HUDEP-2 (cell line): ENCODE measurements at regions not wholly inside any gene's neighbourhood (a gene's known extent, or its start where the extent isn't known, plus 50 kb on each side); places are given as distances from the start of the nearest gene placed in this dataset.
"Not testable (repeated sequence)": the region's sequence is repeated elsewhere in the genome, so short reads cannot be mapped to it uniquely, and the experiment has no call there.

Source experiments
- DNase-seq, 76 experiments: peaks; one replicate each; lab custom pipeline; 2025; ENCODE audit not compliant: unreplicated experiment in 76 of 76; lab: John Stamatoyannopoulos, UW

DNA sequence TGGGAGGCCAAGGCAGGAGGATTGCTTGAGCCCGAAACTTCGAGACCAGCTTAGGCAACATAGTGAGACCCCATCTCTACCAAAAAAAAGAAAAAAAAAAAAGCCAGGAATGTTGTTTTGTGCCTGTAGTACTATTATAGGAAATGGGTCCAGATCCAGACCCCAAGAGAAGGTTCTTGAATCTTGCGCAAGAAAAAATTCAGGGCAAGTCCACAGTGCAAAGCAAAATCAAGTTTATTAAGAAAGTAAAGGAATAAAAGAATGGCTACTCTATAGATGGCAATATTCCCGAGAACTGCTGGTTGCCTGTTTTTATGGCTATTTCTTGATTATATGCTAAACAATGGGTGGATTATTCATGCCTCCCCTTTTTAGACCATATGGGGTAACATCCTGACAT is 51.2 kb upstream of the RDX start:
- DNase-seq = no peak

DNA sequence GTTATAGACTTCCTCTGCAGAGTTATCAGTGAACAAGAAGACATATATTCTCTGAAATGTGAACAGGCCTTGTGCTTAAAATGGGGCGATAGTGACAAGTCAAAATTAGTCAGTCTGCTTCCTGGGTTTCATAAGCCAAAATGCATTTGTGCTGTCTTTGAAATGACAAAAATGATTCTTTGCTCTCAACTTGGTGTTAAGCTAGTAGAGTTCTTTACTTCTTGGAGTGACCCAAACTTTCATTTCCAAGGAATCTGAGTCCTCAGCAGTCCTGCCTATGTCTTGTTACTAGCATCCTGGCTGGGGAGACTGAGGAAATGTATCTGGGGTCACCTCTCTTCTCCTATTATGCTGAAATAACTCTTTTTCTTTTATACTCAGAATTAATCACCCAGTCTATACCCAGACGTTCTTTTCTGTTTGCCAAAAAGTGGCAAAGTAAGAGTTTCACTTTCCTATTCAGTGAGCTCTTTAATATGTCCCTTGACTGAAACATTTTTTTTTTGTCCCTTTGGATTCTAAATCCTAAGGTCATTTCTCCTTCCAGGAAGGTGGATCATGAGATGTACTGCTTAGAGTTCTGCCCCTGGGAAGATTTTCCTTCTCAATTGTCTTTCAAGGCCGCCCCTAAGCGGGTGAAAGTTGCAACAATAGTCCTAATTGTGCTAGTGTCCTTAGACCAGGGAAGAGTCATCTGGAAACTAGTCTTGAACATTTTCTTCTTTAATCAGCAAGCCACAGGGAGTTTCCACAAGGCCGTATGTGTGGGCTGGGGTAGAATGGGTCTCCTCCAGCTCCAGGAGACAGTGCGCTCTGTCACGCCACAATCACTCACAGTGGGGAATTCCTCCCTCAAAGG is 53.0 kb upstream of the RDX start:
- DNase-seq = no peak

DNA sequence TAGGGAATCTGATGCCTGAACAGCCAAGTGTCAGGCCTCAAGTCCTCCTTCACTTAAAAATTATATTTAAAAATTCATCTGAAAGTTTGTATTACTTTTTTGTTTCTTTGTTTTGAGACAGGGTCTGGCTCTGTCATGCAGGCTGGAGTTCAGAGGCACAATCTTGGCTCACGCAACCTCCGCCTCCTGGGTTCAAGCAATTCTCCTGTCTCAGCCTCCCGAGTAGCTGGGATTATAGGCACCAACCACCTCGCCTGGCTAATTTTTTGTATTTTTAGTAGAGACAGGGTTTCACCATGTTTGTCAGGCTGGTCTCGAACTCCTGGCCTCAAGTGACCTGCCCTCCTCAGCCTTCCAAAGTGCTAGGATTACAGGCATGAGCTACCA is 53.6 kb upstream of the RDX start:
- DNase-seq = not testable (repeated sequence)

DNA sequence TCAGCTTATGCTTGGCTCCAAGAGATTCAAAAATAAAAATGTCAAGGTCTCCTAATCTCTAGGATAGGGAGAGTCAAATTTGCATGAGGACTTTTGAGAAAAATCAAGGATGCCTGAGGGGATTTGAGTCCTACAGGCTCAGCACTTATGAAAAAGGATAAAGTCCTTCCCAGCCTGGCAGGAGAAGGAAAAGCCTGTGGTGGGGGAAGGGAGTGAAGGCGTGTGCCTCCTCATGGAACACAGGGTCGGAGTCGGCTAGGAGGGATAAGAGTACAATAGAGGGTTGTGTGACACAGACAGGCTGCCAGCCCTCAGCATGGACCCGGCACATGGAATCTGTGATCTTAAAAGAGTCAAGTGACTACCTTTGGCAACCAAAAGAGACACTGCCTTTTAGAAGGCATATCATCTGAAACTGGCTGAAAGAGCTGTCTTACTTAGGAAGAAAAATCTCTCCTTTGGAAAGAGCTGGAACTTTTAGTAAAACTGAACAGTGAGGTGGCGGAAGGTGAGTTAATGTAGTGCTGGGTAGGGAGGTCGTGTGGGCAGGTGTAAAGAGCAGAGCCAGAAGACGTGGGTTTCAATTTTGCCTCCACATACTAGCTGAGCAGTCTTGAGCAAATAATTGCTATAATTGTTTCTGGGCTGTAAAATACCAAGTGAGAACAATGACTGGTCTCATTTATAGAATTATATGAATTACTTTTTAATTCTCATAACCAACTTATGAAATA is 58.8 kb upstream of the RDX start:
- DNase-seq = no peak

DNA sequence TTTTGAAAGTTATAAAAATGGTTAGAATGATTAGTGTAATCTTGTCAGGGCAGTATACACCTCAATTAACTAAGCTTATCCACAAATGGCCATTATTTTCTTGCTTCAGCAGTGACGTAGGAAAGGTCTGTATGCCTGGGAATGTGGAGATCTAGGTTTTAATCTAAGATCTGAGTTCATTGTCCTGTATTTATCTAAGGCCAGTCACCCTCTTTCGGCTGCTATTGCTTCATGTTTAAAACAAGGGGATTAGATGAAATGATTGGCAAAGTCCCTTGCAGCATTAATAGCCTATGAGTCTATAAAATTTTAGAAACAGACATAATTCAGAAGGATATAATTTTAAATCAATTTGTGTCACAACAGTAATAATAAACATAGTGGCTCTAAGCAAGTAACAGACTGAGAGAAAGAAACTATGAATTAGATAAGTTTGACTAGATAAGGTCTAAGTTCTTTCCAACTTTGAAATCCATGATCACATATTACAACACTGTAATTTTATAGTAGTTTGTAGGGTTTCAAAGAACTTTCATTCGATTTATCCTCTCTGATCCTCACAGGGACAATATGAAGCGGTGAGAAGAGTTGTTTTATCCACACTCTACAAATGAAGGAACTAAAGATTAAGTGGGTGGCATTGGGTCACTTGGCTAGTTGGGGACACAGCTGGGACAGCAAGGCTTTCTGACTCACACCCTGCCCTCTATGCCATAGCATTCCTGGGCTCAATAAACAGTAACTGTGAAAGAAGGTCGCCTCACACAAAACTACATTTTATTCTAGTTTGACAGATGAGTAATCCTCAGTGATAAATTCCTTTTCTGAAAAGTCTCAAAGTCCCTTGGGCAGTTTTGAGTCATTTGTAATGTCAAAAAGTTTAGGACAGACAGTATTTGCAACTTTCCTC is 60.6 kb upstream of the RDX start:
- DNase-seq = no peak

DNA sequence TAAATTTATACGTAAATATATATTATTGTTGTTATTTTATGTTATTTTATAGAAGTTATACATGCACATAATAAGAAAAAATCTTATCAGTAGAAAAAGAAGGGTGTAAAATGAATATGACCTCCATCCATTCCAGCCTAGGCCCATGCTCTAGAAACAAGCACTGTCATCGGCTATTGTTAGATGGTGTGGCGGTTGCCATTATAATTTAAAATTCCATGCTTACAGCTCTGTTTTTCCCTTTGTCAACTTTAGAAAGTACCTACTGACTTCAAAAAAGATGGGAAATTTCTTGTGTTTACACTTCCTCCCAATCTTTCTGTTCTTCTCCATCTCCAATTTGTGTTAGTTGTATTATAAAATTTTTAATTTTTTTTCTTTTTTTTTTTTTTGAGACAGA is 61.9 kb upstream of the RDX start:
- DNase-seq = no peak

DNA sequence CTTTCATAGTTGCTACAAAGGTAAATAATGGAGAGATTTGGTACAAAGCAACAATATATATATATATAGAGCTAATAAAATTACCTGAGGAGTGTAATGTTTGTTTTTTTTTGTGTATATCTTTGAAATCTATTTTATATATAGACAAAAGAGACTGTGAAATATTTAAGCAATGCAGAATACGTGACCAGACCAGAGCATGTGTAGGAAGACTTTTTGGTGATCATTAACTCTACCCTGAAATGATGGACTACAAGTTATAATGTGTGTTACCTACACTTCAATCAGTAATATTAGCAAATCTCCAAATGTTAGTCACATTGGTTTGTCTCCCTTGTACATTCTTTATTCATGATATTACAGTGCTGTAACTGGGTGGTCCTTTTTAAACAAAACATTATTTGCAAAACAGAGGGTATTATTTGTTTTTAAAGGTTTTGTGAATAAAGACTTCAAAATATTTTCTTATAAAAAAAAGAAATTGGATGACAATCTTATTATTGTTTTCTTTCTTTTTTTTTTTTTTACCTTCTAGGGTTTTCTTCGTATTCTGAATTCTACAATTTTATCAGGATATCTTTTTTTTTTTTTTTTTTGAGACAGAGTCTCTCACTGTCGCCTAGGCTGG is 64.5 kb upstream of the RDX start:
- DNase-seq = not testable (repeated sequence)

DNA sequence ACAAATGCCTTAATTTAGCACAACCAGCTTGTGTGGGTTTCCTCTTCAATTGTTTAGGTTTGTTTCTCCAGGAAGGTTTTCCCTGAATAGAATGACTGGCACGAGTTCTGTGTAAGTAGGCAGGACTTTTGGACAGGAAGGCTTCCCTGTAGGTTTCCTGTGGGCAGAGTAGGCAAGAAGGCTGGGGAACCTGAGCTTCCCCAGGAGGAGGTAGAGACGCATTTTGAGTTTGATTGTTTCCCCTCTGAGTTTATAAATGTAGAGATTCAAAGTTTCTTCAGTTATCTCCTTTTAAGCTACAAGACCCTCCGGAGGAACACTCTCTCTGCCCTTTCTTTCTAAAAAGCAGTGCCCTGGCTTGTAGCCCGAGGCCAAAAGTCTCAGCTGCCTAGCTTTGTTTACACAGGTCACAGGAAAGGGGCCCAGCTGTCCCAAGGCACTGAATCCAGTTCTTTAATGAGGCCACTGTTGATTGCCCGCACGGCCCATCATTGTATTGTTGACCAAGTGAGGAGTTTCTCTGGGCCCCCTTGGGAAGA is 66.6 kb upstream of the RDX start:
- DNase-seq = no peak

DNA sequence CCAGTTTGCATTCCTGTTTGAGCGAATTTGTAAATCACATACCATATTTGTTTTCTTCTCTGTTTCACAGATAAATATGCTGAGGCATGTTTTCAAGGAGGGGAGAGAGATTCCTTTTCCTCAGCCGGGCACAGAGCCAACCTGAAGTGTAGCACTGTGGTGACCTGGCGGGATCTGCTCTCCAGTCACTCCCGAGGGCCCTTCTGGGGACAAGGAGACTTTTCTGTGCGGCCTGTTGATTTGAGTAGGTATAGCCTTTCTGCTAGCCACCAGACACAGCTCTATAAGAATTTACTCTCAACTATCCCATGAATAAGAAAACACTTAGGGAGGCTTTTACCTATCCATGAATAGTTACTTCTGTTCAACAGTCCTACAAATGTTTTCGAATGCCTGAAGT is 63.5 kb upstream of the FDX1 start:
- no peak for DNase-seq

DNA sequence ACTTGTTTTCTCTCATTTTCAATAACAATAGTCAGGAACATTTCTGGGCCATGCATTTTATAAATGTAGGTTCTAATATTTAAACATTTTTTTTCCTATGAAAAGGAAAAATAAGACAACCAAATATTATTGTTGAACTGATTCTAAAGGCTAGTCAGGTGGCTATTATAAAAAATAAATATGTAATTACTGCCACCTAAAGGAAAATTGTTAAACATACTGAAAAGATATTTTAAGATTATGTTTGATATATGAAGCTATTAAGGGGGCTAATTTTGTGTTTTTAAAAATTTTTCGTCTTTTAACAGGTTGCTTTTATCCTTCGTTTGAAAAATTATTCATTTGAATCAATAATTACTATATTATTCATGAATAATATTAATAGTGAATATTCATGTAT is 62.2 kb upstream of the FDX1 start:
- DNase-seq = peak in 1 of 76 experiments; percentile 4

DNA sequence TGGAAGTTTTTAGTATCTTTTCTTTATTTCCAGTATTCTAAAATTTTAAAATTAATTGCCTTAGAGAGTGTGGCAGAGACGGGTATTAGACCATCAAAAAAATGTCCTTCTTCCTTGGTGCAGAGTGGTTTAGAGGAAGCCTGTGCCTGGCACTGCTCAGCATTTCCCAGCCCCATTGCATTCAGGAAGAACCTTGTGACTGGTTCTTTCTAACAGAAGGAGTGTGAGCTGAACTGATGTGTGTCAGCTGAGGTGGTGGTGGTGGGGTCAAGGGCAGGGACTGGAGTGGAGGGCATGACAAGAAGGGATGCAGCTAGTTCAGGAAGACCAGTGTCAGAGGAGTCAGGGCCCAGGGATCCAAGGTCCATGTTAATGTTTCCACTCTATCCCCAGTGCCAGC is 58.7 kb upstream of the FDX1 start:
- no peak for DNase-seq

DNA sequence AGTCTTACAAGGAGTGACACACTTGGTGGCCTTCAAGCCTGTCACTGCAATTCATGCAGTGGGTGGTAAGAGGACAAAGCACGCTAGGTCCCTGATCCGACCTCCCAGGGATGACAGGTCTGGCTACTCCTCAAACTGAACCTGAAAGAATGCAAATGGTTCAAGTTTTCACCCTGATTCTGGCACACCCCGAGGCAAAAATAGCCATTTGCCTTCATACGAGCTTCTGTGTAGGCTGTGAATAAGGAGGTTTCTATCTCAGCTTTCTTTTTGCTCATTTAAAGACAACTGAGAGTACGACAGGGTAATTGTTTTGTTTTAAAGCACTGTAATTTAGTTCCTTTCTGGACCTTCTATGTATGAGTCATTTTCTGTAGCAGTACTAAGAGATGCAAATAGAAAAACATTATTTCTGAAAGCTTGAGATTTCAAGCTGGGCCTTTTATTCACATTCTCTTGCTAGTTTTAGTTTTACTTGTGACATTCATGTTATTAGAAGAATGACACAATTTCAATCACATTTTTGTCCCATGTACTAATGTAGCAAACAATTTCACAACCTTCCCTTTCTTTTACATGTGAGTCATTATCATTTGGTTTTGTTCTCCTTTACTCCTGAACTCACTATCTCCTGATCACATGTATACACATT is 56.6 kb upstream of the FDX1 start:
- DNase-seq = no peak

DNA sequence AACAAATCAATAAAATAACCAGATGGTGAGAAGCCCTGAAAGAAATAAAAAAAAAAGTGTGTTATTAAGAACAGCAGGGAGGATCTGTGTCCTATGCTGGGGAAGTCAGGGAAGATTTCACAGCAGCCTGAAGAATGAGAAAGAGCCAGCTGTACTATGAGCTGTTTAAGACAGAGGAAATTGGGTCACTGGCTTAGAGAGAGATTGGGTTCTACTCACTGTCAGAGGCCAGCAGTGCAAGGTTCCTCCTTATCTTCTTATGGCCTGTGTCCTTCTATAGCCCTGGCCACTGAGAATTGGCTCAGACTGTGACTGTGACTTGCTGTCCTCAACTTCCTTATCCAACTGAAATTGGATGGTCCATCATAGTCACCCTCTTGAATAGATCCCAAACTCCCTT is 54.8 kb upstream of the FDX1 start:
- DNase-seq = no peak

DNA sequence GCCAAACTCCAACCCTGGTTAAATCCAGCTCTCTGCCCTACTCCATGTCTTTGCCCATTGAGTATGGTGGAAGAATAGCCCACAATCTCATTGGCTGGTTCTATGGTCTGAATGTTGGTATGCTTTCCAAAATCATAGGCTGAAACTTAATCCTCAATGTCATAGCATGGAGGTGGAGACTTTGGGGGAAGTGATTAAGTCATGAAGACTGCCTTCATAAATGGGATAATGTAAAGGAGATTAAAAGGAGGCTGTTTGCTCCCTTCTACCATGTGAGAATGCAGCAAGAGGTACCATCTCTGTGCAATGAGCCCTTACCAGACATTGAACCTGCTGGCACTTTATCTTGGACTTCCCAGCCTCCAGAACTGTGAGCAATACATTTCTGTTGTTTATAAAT is 54.4 kb upstream of the FDX1 start:
- no peak for DNase-seq

DNA sequence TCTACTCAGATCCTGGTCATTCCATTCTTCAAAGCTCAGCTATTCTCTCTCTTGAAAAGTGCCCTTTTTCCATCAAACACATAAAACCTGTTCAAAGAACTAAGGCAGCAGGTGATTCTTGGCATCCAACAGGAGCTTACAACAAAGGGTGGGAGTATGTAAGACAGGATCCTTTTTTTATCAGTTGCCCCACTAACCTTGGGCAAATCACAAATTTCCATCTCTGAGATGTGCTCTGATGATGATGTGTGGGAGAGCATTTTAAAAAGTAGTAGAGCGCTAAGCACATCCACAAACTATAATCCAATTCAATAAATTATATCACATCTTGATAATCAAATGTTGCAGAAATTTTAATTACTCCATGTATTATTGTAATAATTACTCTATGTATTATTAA is 53.7 kb upstream of the FDX1 start:
- DNase-seq = no peak

DNA sequence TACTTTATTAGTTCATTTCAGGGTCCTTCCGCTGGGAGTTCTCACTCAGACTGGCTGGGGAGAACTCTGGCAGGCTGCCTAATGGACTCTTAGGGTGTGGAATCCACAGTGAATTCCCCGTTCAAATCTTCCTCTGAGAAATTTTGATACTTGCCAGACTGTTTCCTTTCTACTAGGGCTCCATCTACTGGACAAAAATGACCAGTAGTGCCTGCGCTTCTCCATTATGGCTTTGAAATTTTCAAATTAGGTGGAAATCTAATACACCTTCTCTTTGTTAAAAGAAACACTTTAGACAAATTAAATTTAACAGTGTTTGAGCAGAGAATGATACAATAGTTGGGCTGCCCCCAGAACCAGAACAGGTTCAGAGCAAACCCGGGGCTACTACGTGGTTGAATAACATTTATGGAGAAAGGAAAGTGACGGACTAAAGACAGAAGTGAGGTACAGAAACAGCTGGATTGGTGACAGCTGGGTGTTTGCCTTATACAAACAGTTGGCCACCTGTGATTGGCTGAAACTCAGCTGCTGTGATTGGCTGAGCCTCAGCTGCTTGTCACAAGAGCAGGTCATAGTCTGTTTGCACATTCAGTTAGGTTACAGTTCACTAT is 52.9 kb upstream of the FDX1 start:
- DNase-seq = peak in 30 of 76 experiments; percentile 2 to 58 (median 23)

DNA sequence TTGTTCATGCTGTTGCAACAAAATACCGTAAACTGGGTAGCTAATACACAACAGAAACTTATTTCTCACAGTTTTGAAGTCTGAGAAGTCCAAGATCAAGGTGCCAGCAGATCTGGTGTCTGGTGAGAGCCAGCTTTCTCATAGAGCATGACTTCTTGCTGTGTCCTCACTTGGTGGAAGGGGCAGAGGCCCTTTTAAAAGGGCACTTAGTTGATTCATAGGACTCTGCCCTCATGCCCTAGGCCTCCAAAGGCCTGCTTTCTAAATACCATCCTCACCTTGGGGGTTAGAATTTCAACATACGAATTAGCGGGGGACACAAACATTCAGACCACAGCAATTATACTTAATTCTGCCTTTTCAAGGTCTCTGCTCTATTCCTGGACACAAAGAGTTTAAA is 52.3 kb upstream of the FDX1 start:
- DNase-seq = no peak

DNA sequence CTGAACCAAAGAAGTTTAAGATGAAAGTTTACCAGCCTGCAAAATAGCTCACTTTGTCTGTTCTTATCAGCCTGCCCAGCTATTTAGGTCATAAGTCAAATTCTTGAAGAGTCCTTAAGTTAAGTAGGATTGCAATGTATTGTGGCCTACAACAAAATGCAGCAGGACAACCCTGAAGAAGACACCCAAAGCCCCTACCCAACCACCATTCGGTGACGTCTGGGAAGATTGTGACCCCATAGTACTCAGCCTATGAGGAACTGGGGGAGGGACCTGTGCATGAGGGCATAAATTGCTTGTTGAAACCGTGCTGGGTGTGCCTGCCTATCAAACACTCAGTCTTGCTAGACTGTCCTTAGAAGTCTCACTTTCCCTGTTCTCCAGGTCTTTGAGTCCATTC is 50.5 kb upstream of the FDX1 start:
- peak in 3 of 76 experiments; percentile 5 to 14 (median 6) for DNase-seq

DNA sequence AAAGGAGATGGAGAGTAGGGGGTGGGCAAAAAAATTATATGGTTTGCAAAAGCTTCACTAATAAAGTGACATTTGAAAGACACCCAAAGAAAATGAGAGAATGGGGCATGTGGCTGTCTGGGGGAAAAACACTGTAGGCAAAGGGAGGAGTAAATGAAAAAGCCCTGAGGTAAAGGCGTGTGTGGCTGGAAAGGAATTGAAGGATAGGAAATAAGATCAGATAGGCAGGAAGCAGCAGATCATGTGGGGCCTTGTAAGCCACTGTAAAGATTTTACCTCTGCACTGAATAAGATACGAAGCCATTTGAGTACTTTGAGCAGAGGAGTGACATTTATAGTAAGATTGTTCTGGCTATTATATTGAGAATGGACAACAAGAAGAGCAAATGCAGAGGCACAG is 49.8 kb upstream of the FDX1 start:
- DNase-seq = no peak
